A673 (cell line): ENCODE measurements at regions not wholly inside any gene's neighbourhood (a gene's known extent, or its start where the extent isn't known, plus 50 kb on each side); places are given as distances from the start of the nearest gene placed in this dataset.

Experiments
- EZH2 ChIP-seq: fragments of 200-600 bp; sonication (generic); IDR thresholded peaks from 2 replicates; pipeline ENCODE4 v1.6.1; 2017; ENCODE audit warnings: borderline replicate concordance, low read depth, mild to moderate bottlenecking, mixed read lengths, antibody characterized with exemption, low read length; ENCODE audit not compliant: poor library complexity, severe bottlenecking
- TF ChIP-seq, protein P1 (sequence below): fragments of 300-800, 200-600 bp; sonication (generic); conservative IDR thresholded peaks from 2 replicates; pipeline ENCODE4 v1.5.1; 2017; ENCODE audit warnings: low read depth, mild to moderate bottlenecking, antibody characterized with exemption, low read length, moderate library complexity, mixed read lengths

DNA sequence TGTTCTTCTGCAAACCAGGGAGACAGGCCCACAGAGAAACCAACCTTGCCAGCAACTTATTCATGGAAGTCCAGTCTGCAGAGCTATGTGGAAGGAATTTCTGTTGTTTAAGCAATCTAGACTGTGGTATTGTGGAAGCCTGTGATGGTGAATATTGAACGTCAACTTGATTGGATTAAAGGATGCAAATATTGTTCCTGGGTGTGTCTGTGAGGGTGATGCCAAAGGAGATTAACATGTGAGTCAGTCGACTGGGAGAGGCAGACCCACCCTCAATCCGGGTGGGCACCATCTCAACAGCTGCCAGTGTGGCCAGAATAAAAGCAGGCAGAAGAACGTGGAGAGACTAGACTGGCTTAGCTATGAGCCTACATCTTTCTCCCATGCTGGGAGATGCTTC is 606.0 kb downstream of the EFNB2 start:
- TF ChIP-seq, protein P1, sequence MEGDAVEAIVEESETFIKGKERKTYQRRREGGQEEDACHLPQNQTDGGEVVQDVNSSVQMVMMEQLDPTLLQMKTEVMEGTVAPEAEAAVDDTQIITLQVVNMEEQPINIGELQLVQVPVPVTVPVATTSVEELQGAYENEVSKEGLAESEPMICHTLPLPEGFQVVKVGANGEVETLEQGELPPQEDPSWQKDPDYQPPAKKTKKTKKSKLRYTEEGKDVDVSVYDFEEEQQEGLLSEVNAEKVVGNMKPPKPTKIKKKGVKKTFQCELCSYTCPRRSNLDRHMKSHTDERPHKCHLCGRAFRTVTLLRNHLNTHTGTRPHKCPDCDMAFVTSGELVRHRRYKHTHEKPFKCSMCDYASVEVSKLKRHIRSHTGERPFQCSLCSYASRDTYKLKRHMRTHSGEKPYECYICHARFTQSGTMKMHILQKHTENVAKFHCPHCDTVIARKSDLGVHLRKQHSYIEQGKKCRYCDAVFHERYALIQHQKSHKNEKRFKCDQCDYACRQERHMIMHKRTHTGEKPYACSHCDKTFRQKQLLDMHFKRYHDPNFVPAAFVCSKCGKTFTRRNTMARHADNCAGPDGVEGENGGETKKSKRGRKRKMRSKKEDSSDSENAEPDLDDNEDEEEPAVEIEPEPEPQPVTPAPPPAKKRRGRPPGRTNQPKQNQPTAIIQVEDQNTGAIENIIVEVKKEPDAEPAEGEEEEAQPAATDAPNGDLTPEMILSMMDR = no peak
- TF ChIP-seq EZH2 = no peak
